Thyroid gland (tissue), 4 donors: ENCODE measurements at regions not wholly inside any gene's neighbourhood (a gene's known extent, or its start where the extent isn't known, plus 50 kb on each side); places are given as distances from the start of the nearest gene placed in this dataset.

ENCODE experiments used
- CTCF ChIP-seq, 6 experiments: fragments of 200-600 bp in 3 of 6; fragments of 450-650 bp in 3 of 6; sonication (generic) in 3 of 6; IDR thresholded peaks; one replicate each; pipeline ENCODE4 v1.5.1; 2016 to 2019; ENCODE audit warnings: antibody characterized with exemption in 6 of 6, mild to moderate bottlenecking in 2 of 6, inconsistent platforms in 1 of 6, moderate library complexity in 1 of 6
- POLR2A ChIP-seq, 2 donors: fragments of 450-650 bp; IDR thresholded peaks; one replicate each; pipeline ENCODE4 v1.6.1; 2017; ENCODE audit warnings: antibody characterized with exemption in 2 of 2, mild to moderate bottlenecking in 2 of 2, moderate library complexity in 1 of 2

DNA sequence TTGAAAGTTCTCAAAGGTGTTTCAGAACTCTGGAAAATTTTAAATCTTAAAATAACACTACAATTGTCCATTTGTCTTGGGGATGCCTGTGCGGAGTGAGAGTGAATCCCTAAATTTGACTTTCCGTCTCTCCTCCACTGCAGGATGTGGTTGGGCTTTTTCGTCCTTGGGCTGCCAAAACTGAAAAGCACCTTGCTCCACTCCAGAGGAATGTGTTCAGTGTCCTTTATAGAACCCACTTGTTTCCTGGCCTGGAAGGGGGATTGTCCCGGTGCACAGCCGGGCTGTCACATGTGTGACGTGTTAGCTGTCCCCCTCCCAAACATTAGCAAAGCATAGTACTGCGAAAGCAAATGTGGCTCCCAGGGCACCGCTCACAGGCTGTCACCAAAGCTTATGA is 69.6 kb upstream of the ATP10A start:
- TF ChIP-seq POLR2A (IDR thresholded peaks at IDR 0.05) (no peak), CTCF (IDR thresholded peaks at IDR 0.05) (no peak)
